ENCODE measurements at regions not wholly inside any gene's neighbourhood (a gene's known extent, or its start where the extent isn't known, plus 50 kb on each side); places are given as distances from the start of the nearest gene placed in this dataset.

DNA sequence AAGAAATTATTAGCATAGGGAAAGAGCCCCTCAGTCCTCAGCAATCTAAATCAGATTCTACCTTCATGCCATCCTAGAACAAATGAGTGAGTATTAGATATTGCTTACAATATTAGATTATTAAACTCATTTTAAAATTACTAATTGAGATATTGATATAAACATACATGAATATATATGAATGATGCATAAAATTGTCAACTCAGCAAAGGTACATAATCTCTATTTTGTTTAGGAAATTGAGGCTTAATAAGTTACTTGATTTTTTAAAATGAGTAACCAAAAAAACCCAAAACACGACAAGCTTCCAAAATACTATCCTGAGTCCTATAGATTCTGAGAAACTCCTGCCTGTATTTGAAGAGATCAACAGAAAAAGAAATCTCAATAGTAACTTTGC, 297.7 kb upstream of the TMCO5A start:
- Histone ChIP-seq H3K4me1 (no peaks in the 10 kb centered on the region), H3K4me2 (no peak overlapping the region), H3K36me3 (no peaks in the 10 kb centered on the region), H3K9me3 (no peaks in the 10 kb centered on the region), H3K9ac (no peak overlapping the region), H3K4me3 (no peak overlapping the region), H3K27ac (no peak overlapping the region), H4K20me1 (no peaks in the 10 kb centered on the region), H3K27me3 (no peaks in the 10 kb centered on the region)
- TF ChIP-seq Cebpa-rat (IDR thresholded peaks at IDR 0.05): no peak

- no peak overlapping the region for H3K4me2 ChIP-seq
- no peaks in the 10 kb centered on the region for H3K9me3 ChIP-seq
- no peaks in the 10 kb centered on the region for H4K20me1 ChIP-seq
- no peaks in the 10 kb centered on the region for H3K36me3 ChIP-seq
- no peak overlapping the region for H3K4me3 ChIP-seq
- no peak for TF ChIP-seq Cebpa-rat (IDR thresholded peaks at IDR 0.05)
- no peaks in the 10 kb centered on the region for H3K4me1 ChIP-seq
- H3K27ac ChIP-seq: no peak overlapping the region
- no peak overlapping the region for H3K9ac ChIP-seq
- no peaks in the 10 kb centered on the region for H3K27me3 ChIP-seq
Measured at GRCh38 chr15:37638116-37638515, 296.3 kb upstream of the TMCO5A start.

DNA sequence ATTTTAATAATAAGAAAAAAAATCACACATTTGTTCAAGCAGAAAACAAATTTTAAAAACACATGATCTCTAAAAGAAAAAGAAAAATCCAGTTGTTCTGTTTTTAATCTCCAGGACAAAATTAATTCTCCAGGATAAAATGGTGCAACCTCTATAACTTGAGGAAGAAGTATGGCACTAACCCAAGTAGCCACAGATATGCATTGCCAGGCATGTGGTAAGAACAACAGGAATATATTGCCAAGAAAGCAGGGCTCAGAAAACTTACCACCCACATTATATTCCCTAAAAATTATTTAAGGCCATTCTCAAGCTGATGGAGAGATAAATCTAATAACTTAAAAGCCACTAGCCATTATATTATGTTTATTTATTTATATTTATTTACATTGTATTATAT, 295.7 kb upstream of the TMCO5A start:
- H3K9me3 ChIP-seq: no peaks in the 10 kb centered on the region
- H3K9ac ChIP-seq: no peak overlapping the region
- no peak overlapping the region for H3K4me3 ChIP-seq
- no peaks in the 10 kb centered on the region for H3K27me3 ChIP-seq
- no peak overlapping the region for H3K4me2 ChIP-seq
- no peak overlapping the region for H3K27ac ChIP-seq
- no peaks in the 10 kb centered on the region for H3K4me1 ChIP-seq
- no peak for TF ChIP-seq Cebpa-rat (IDR thresholded peaks at IDR 0.05)
- H4K20me1 ChIP-seq: no peaks in the 10 kb centered on the region
- H3K36me3 ChIP-seq: no peaks in the 10 kb centered on the region

GRCh38 chr15:37652646-37653417, 281.6 kb upstream of the TMCO5A start:
- Histone ChIP-seq H3K4me2 (no peak overlapping the region), H3K27ac (no peak overlapping the region), H3K9ac (no peak overlapping the region), H3K9me3 (peaks cover 6% of the 10 kb centered on the region; the same call in 1 of the 2 replicates), H3K4me1 (no peaks in the 10 kb centered on the region), H4K20me1 (no peaks in the 10 kb centered on the region), H3K36me3 (no peaks in the 10 kb centered on the region), H3K4me3 (no peak overlapping the region), H3K27me3 (no peaks in the 10 kb centered on the region)
- no peak for TF ChIP-seq Cebpa-rat (IDR thresholded peaks at IDR 0.05)

- Histone ChIP-seq H3K27ac (no peak overlapping the region), H3K9me3 (no peaks in the 10 kb centered on the region), H3K9ac (no peak overlapping the region), H4K20me1 (no peaks in the 10 kb centered on the region), H3K4me2 (no peak overlapping the region), H3K4me3 (no peak overlapping the region), H3K36me3 (no peaks in the 10 kb centered on the region), H3K27me3 (no peaks in the 10 kb centered on the region), H3K4me1 (no peaks in the 10 kb centered on the region)
- no peak for TF ChIP-seq Cebpa-rat (IDR thresholded peaks at IDR 0.05)
Measured at GRCh38 chr15:37678124-37678523, 256.3 kb upstream of the TMCO5A start.

DNA sequence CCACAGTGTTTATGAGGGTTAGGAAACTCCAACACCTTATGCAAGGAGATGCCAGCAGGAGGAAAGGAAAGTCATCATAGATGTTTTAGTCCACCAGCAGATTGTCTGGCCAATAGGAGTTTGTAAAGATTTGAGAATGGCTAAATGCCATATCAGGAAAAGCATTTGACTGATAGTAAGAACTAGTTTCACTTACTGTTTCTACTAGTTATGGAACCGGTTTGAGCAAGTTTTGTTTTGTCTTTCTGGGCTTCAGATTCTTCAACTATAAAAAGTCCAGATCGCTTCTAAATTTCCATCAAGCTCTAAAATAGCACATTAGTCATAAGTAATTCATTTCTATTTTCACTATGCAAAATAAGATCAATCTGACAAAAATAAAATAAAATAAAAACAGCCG, 254.8 kb upstream of the TMCO5A start:
- Histone ChIP-seq H3K27ac (no peak overlapping the region), H3K9me3 (no peaks in the 10 kb centered on the region), H3K27me3 (no peaks in the 10 kb centered on the region), H3K4me3 (no peak overlapping the region), H3K9ac (no peak overlapping the region), H3K36me3 (no peaks in the 10 kb centered on the region), H3K4me2 (no peak overlapping the region), H3K4me1 (no peaks in the 10 kb centered on the region), H4K20me1 (no peaks in the 10 kb centered on the region)
- TF ChIP-seq Cebpa-rat (IDR thresholded peaks at IDR 0.05): no peak

- Histone ChIP-seq H3K27ac (no peak overlapping the region), H3K27me3 (no peaks in the 10 kb centered on the region), H3K9me3 (peaks cover 7% of the 10 kb centered on the region; the same call in 1 of the 2 replicates), H3K9ac (no peak overlapping the region), H3K4me1 (no peaks in the 10 kb centered on the region), H3K36me3 (no peaks in the 10 kb centered on the region), H3K4me2 (no peak overlapping the region), H4K20me1 (no peaks in the 10 kb centered on the region), H3K4me3 (no peak overlapping the region)
- TF ChIP-seq Cebpa-rat (IDR thresholded peaks at IDR 0.05): no peak
Measured at GRCh38 chr15:37682304-37682703, 252.1 kb upstream of the TMCO5A start.

DNA sequence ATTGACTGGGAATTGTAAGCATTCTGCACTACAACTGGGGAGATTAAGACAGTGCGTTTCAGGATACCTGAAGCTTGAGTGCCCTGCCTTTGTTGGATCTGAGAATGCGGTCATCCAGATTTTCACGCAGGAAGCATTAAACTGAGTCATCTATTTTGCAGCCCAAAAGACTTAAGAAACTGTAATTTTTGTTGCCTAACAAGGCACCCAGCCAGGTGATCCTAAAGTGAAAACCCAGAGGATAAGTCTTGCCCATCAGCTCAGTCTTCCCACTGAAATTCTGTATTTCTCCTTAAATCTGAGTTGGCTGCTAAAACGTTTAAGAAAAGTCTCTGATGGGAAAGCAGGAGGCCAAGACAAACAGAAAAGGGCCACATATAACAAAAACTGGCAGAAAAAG, 242.5 kb upstream of the TMCO5A start:
- H3K4me1 ChIP-seq: no peaks in the 10 kb centered on the region

DNA sequence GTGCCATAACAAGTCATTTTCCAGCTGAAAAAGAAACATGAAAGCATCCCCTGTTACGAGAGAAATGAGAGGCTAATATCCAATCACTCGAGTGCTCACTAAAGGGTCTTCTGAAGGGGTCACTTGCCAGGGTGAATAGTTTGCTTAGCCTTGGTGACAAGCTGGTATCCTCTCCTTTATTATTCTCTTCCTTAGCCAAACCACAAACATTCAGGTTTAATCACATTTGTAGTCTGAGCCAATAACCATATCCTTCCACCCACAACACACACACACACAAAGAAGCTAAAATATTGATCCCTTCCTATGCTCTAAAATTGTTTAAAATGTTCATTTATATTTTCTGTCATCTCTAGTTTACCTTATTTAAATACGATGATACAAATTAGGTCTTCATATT, 240.5 kb upstream of the TMCO5A start:
- H3K4me2 ChIP-seq: no peak overlapping the region
- no peaks in the 10 kb centered on the region for H4K20me1 ChIP-seq
- no peak for TF ChIP-seq Cebpa-rat (IDR thresholded peaks at IDR 0.05)
- H3K27ac ChIP-seq: no peak overlapping the region
- H3K9ac ChIP-seq: no peak overlapping the region
- no peaks in the 10 kb centered on the region for H3K36me3 ChIP-seq
- H3K9me3 ChIP-seq: peaks cover 11% of the 10 kb centered on the region
- no peaks in the 10 kb centered on the region for H3K27me3 ChIP-seq
- H3K4me3 ChIP-seq: no peak overlapping the region
- no peaks in the 10 kb centered on the region for H3K4me1 ChIP-seq

More for the DNA sequence above, 242.5 kb upstream of the TMCO5A start:
- Histone ChIP-seq H4K20me1 (no peaks in the 10 kb centered on the region), H3K36me3 (no peaks in the 10 kb centered on the region), H3K4me3 (no peak overlapping the region), H3K4me2 (no peak overlapping the region), H3K27me3 (no peaks in the 10 kb centered on the region), H3K9me3 (peaks cover 11% of the 10 kb centered on the region), H3K27ac (no peak overlapping the region), H3K9ac (no peak overlapping the region)
- TF ChIP-seq Cebpa-rat (IDR thresholded peaks at IDR 0.05): no peak

- no peaks in the 10 kb centered on the region for H3K36me3 ChIP-seq
- no peak overlapping the region for H3K4me2 ChIP-seq
- no peak for TF ChIP-seq Cebpa-rat (IDR thresholded peaks at IDR 0.05)
- H3K4me1 ChIP-seq: no peaks in the 10 kb centered on the region
- H3K27me3 ChIP-seq: no peaks in the 10 kb centered on the region
- H3K4me3 ChIP-seq: no peak overlapping the region
- no peak overlapping the region for H3K9ac ChIP-seq
- no peaks in the 10 kb centered on the region for H4K20me1 ChIP-seq
- H3K9me3 ChIP-seq: peaks cover 2% of the 10 kb centered on the region; the same call in 1 of the 2 replicates
- H3K27ac ChIP-seq: no peak overlapping the region
Measured at GRCh38 chr15:37695719-37696118, 238.7 kb upstream of the TMCO5A start.

- Histone ChIP-seq H3K4me3 (no peak overlapping the region), H3K9ac (no peak overlapping the region), H3K4me2 (no peak overlapping the region), H4K20me1 (no peaks in the 10 kb centered on the region), H3K4me1 (no peaks in the 10 kb centered on the region), H3K27ac (no peak overlapping the region), H3K27me3 (no peaks in the 10 kb centered on the region), H3K36me3 (no peaks in the 10 kb centered on the region), H3K9me3 (no peaks in the 10 kb centered on the region)
- TF ChIP-seq Cebpa-rat (IDR thresholded peaks at IDR 0.05): no peak
Measured at GRCh38 chr15:37698679-37699078, 235.8 kb upstream of the TMCO5A start.
